Peyer's patch (tissue), 4 donors: ENCODE measurements at regions not wholly inside any gene's neighbourhood (a gene's known extent, or its start where the extent isn't known, plus 50 kb on each side); places are given as distances from the start of the nearest gene placed in this dataset.

Source experiments
- DNase-seq, 3 donors: peaks; one replicate each; pipeline ENCODE4 v3.0.0-alpha.2; 2017 to 2019
- H3K27ac ChIP-seq, 4 donors: fragments of 200-600 bp; sonication (generic); one replicate each; pipeline ENCODE4 v1.5.1; 2016 to 2019
- H3K27me3 ChIP-seq, 2 donors: fragments of 200-600 bp; sonication (generic); one replicate each; pipeline ENCODE4 v1.5.1; 2019
- H3K36me3 ChIP-seq, 3 donors: fragments of 200-600 bp; sonication (generic); one replicate each; pipeline ENCODE4 v1.5.1; 2016 to 2019
- H3K4me1 ChIP-seq, 4 donors: fragments of 200-600 bp; sonication (generic); one replicate each; pipeline ENCODE4 v1.5.1; 2016 to 2019
- H3K4me3 ChIP-seq, 4 donors: fragments of 200-600 bp; sonication (generic); 1 replicate in 3 of 4; 2 replicates in 1 of 4; pipeline ENCODE4 v1.5.1; 2016 to 2019; ENCODE audit warnings: mild to moderate bottlenecking in 1 of 4
- H3K9me3 ChIP-seq, 4 donors: fragments of 200-600 bp; sonication (generic); one replicate each; pipeline ENCODE4 v1.5.1; 2016 to 2019; ENCODE audit warnings: mild to moderate bottlenecking in 1 of 4
- POLR2A ChIP-seq, 2 donors: fragments of 450-650 bp; IDR thresholded peaks; one replicate each; pipeline ENCODE4 v1.5.1; 2017; ENCODE audit warnings: antibody characterized with exemption in 2 of 2, mild to moderate bottlenecking in 2 of 2, moderate library complexity in 2 of 2
- TF ChIP-seq, protein P1 (sequence below), 6 experiments: fragments of 450-650 bp in 4 of 6; fragments of 200-600 bp in 2 of 6; sonication (generic) in 1 of 6; IDR thresholded peaks; one replicate each; pipeline ENCODE4 v1.5.1; 2017 to 2019; ENCODE audit warnings: antibody characterized with exemption in 6 of 6, mild to moderate bottlenecking in 3 of 6, moderate library complexity in 1 of 6

DNA sequence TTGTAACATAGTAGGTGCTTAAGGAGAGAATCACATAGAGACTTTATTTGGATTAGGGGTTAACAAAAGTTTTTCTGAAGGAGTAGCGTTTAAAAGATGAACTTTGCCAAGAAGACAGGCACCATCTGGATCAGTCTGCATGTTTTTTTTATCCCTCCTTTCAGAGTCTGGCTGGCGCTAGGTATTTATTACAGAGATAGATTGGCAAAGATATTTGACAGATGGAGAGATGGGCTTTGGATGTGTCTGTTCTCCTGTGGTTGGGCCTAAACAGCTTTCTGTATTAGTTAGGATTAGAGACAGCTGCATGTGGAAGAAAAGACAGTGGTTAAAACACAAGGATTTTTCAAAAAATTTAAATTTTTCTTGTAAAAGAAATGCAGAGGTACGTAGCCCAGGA lies 133.9 kb downstream of the C12orf75 start:
- H3K36me3 ChIP-seq = no peaks in the 10 kb centered on the region
- H3K27me3 ChIP-seq = no peaks in the 10 kb centered on the region
- H3K4me1 ChIP-seq = no peaks in the 10 kb centered on the region
- DNase-seq = no peak
- no peak overlapping the region for H3K4me3 ChIP-seq
- H3K9me3 ChIP-seq = no peaks in the 10 kb centered on the region
- no peak overlapping the region for H3K27ac ChIP-seq
- TF ChIP-seq, protein P1, sequence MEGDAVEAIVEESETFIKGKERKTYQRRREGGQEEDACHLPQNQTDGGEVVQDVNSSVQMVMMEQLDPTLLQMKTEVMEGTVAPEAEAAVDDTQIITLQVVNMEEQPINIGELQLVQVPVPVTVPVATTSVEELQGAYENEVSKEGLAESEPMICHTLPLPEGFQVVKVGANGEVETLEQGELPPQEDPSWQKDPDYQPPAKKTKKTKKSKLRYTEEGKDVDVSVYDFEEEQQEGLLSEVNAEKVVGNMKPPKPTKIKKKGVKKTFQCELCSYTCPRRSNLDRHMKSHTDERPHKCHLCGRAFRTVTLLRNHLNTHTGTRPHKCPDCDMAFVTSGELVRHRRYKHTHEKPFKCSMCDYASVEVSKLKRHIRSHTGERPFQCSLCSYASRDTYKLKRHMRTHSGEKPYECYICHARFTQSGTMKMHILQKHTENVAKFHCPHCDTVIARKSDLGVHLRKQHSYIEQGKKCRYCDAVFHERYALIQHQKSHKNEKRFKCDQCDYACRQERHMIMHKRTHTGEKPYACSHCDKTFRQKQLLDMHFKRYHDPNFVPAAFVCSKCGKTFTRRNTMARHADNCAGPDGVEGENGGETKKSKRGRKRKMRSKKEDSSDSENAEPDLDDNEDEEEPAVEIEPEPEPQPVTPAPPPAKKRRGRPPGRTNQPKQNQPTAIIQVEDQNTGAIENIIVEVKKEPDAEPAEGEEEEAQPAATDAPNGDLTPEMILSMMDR (IDR thresholded peaks at IDR 0.05) = no peak
- no peak for TF ChIP-seq POLR2A (IDR thresholded peaks at IDR 0.05)

DNA sequence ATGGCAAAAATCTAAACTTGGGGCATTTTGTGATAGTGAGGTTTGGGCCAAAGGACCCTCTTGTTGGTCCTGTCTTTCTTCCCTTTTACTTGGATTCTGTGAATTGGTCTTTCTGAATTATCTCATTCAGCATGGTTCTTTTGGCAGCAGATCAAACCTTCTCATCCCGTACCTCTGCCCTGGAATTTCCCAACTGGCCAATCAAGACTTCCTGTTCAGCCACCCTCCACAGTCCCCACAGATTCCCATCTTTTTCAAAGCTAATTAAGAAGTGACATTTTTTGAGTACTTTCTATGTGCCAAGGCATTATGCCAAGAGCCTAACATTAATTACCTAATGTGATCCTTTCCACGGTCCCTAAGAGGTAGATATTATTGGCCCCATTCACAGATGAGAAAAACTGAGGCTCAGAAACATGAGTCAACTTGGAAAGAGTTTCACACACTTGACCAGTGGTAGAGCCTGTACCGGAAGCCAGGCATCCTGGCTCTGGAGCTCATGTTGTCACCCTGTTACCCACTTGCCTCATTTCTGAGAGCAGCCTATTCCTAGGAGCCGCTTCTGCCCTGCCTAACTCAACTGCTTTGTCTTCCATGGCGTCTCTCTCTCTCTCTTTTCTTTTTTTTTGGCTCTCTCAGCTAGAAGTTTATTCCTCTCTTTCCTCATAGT lies 135.9 kb downstream of the C12orf75 start:
- Histone ChIP-seq H3K9me3 (no peaks in the 10 kb centered on the region), H3K4me1 (no peaks in the 10 kb centered on the region), H3K27ac (no peak overlapping the region), H3K36me3 (no peaks in the 10 kb centered on the region), H3K4me3 (no peak overlapping the region), H3K27me3 (no peaks in the 10 kb centered on the region)
- DNase-seq = no peak
- TF ChIP-seq POLR2A (IDR thresholded peaks at IDR 0.05) = no peak
- TF ChIP-seq, protein P1 (IDR thresholded peaks at IDR 0.05) = no peak

DNA sequence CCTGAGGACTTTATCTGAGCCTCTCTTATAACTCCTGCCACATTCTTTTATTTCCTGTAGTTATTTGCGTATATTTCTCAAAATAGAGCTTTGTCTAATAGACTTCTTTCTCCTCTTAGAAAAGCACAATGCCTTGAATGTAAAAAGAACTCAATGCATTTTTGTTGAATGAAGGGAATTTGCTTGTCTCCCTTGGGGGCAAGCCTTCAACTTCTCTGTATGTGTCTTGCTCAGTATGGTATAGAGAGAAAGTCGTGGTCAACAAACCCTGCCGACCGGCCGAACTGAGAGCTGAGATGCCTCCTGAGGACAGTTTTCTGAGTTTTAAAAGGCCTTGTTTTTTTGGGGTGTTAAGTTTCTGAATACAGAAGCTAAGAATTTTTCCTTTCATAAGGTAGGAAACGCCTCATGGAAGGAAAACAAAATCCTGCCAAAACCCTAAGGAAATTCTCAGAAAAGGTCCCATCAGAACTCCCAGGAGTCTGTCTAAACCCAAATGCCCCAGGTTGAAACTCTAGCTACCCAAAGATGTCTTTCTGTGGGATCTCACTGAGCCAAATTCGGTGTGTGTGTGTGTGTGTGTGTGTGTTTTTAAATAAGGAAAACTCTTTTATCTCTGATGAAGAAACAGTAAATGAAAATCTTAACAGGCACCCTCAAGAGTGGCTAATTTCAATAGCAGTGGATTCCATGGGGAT lies 136.6 kb downstream of the C12orf75 start:
- TF ChIP-seq POLR2A (IDR thresholded peaks at IDR 0.05) = no peak

DNA sequence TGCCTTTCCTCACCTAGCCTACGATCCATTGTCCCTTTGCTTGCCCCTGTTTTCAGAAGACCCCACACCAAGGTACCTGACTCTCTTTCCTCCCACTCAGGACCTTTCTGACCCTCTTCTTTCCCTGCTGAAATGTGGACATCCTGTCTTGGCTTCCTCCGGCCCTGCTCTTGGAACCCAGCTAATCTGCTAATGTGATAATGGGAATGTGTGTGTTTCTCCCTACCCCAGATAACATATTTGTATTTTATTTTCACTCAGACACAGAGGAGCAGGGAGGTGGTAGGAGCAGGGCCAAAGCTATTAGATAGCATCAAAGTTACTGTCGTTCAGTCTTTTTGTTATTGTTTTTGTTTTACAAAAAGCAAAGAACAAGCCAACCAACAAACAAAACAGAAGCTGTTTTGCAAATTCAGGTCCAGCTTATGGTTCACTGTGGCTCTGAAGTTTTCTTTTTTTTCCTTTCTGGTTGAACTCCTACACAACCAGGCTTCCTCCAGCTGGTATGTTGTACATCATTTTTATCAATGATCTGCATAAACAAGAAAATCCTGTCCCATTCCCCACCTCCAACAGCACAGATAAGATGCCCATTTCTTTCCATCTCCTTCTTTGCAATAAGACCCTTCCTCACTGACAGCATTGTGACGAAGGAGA lies 137.3 kb downstream of the C12orf75 start:
- Histone ChIP-seq H3K9me3 (no peaks in the 10 kb centered on the region), H3K36me3 (no peaks in the 10 kb centered on the region), H3K27me3 (no peaks in the 10 kb centered on the region), H3K4me3 (no peak overlapping the region), H3K4me1 (no peaks in the 10 kb centered on the region), H3K27ac (no peak overlapping the region)
- no peak for TF ChIP-seq POLR2A (IDR thresholded peaks at IDR 0.05)
- TF ChIP-seq, protein P1 (IDR thresholded peaks at IDR 0.05) = no peak
- no peak for DNase-seq

More for the DNA sequence above, 136.6 kb downstream of the C12orf75 start:
- DNase-seq = no peak
- no peaks in the 10 kb centered on the region for H3K9me3 ChIP-seq
- no peaks in the 10 kb centered on the region for H3K4me1 ChIP-seq
- no peaks in the 10 kb centered on the region for H3K27me3 ChIP-seq
- no peak overlapping the region for H3K4me3 ChIP-seq
- no peaks in the 10 kb centered on the region for H3K36me3 ChIP-seq
- no peak overlapping the region for H3K27ac ChIP-seq

DNA sequence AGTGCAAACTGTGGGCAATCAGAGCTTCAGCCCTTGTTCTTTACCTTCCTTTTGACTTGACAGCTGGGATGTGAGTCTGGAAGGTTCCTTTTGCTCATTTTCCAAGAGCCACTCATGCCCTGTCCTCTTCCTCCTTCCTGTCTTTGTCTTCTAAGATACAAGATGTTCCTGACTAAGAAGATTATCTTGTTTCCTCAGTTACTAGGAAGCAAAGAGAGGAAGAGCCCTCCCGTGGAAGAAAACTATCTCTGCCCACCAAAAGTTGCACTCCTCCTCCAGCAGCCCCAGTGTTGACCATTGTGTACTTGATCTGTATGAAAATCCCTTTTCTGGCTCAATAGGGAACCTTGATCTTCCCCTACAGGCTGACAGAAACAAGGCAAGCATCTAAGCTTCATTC lies 138.0 kb downstream of the C12orf75 start:
- TF ChIP-seq POLR2A (IDR thresholded peaks at IDR 0.05) = no peak
- TF ChIP-seq, protein P1 (IDR thresholded peaks at IDR 0.05) = no peak
- no peak for DNase-seq
- H3K4me3 ChIP-seq = no peak overlapping the region
- no peaks in the 10 kb centered on the region for H3K36me3 ChIP-seq
- H3K27ac ChIP-seq = no peak overlapping the region
- no peaks in the 10 kb centered on the region for H3K27me3 ChIP-seq
- no peaks in the 10 kb centered on the region for H3K9me3 ChIP-seq
- H3K4me1 ChIP-seq = no peaks in the 10 kb centered on the region

DNA sequence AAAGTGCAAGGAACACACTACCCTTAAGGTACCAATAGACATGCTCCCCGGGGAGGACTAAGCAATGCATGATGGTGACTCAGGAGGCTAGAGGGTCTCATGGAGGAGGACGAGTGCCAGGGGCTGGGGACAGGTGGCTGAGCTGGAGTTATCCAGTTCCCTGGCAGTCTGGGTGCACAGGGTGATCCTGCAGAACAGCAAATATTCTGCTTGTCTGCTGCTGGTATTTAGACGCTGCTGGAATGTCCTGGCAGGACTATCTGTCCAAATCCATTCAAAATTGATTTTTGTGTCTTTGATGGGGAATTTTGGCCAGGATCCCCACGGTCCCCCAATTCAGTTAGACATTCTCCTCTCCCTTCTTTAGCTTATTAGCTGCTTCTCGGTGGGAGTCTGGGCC lies 138.7 kb downstream of the C12orf75 start:
- Histone ChIP-seq H3K36me3 (no peaks in the 10 kb centered on the region), H3K9me3 (no peaks in the 10 kb centered on the region), H3K4me1 (no peaks in the 10 kb centered on the region), H3K27ac (no peak overlapping the region), H3K4me3 (no peak overlapping the region), H3K27me3 (no peaks in the 10 kb centered on the region)
- no peak for DNase-seq
- no peak for TF ChIP-seq POLR2A (IDR thresholded peaks at IDR 0.05)
- TF ChIP-seq, protein P1 (IDR thresholded peaks at IDR 0.05) = no peak
